Transverse colon (tissue), 4 donors: ENCODE measurements at regions not wholly inside any gene's neighbourhood (a gene's known extent, or its start where the extent isn't known, plus 50 kb on each side); places are given as distances from the start of the nearest gene placed in this dataset.

Source experiments
- CTCF ChIP-seq, 5 experiments: fragments of 200-600 bp in 3 of 5; fragments of 450-650 bp in 2 of 5; sonication (generic) in 3 of 5; IDR thresholded peaks; 1 replicate in 2 of 5; 2 replicates in 3 of 5; pipeline ENCODE4 v1.5.1; 2016 to 2017; ENCODE audit warnings: antibody characterized with exemption in 5 of 5, inconsistent platforms in 3 of 5, mild to moderate bottlenecking in 2 of 5, moderate library complexity in 1 of 5
- EP300 ChIP-seq: sonication (generic); formaldehyde crosslinking; IDR thresholded peaks from one replicate; pipeline ENCODE4 v1.6.1; 2017; ENCODE audit warnings: antibody characterized with exemption, low read depth
- POLR2A ChIP-seq: fragments of 450-650 bp; IDR thresholded peaks from one replicate; pipeline ENCODE4 v1.6.1; 2016; ENCODE audit warnings: antibody characterized with exemption, mild to moderate bottlenecking, moderate library complexity
- POLR2AphosphoS5 ChIP-seq, 3 donors: sonication (generic); formaldehyde crosslinking; IDR thresholded peaks; one replicate each; pipeline ENCODE4 v1.6.1; 2016; ENCODE audit warnings: antibody characterized with exemption in 3 of 3

GRCh38 chr11:133697603-133698180 lies 147.6 kb downstream of the SPATA19 start:
- TF ChIP-seq POLR2A (no peak), CTCF (IDR thresholded peaks at IDR 0.05) (no peak), EP300 (no peak), POLR2AphosphoS5 (IDR thresholded peaks at IDR 0.05) (no peak)
